NT2/D1 (cell line): ENCODE measurements at regions not wholly inside any gene's neighbourhood (a gene's known extent, or its start where the extent isn't known, plus 50 kb on each side); places are given as distances from the start of the nearest gene placed in this dataset.

ENCODE experiments used
- DNase-seq: peaks from one replicate; pipeline ENCODE4 v3.0.0-alpha.2; 2011; ENCODE audit warnings: low read depth, low spot score
- H3K27me3 ChIP-seq: 2 replicates; pipeline ENCODE4 v1.6.0; 2011; ENCODE audit warnings: mild to moderate bottlenecking; ENCODE audit not compliant: insufficient read length, insufficient read depth
- H3K36me3 ChIP-seq: 2 replicates; pipeline ENCODE4 v1.6.1; 2011; ENCODE audit warnings: mild to moderate bottlenecking, low read length, mixed read lengths; ENCODE audit not compliant: insufficient read depth, insufficient read length
- H3K4me1 ChIP-seq: 2 replicates; pipeline ENCODE4 v1.5.1; 2011; ENCODE audit not compliant: insufficient read depth, insufficient read length
- H3K4me3 ChIP-seq: 2 replicates; pipeline ENCODE4 v1.5.1; 2011; ENCODE audit warnings: low read depth; ENCODE audit not compliant: insufficient read length
- H3K9ac ChIP-seq: 2 replicates; pipeline ENCODE4 v1.6.0; 2011; ENCODE audit warnings: low read depth; ENCODE audit not compliant: insufficient read length
- H3K9me3 ChIP-seq: 2 replicates; pipeline ENCODE4 v1.5.1; 2011; ENCODE audit warnings: mild to moderate bottlenecking, low read length; ENCODE audit not compliant: insufficient read depth
- SUZ12 ChIP-seq: IDR thresholded peaks from 2 replicates; pipeline ENCODE4 v1.6.1; 2011; ENCODE audit not compliant: insufficient read length, insufficient read depth; ENCODE audit errors: extremely low read depth
- YY1 ChIP-seq: IDR thresholded peaks from 2 replicates; pipeline ENCODE4 v1.6.1; 2011; ENCODE audit not compliant: insufficient read length, insufficient read depth
- ZNF274 ChIP-seq: IDR thresholded peaks from 2 replicates; pipeline ENCODE4 v1.6.1; 2011; ENCODE audit warnings: mild to moderate bottlenecking, low read depth, low read length

DNA sequence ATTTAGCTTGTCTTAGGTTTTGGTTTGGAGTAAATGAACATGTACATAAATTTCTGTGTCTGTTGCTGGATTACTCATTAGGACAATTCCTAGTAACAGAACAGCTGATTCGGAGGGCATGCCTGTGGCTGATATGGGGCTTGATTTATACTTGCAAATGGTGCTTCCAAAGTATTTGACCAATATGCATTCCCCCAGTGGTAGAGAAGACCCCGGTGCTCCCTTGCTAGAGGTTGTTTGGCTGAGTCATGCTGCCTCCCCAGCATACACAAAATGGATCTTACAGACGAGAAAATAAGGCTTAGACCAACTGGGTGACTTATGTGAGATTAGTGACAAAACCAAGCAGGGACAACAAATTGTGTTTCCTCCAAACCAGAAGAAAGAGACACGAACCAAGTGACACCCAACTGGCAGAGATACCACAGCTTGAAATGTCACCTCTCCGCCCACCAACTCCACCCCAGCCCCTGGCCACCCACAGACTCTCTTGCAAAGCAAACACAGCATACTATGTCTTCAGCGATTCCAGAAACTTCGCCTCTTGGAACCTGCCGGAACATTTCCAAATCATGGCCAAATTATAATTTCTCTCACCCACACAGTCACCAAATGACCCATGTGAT, 75.9 kb upstream of the ETS2 start:
- Histone ChIP-seq H3K27me3 (no peaks in the 10 kb centered on the region), H3K9me3 (peaks cover 11% of the 10 kb centered on the region)

DNA sequence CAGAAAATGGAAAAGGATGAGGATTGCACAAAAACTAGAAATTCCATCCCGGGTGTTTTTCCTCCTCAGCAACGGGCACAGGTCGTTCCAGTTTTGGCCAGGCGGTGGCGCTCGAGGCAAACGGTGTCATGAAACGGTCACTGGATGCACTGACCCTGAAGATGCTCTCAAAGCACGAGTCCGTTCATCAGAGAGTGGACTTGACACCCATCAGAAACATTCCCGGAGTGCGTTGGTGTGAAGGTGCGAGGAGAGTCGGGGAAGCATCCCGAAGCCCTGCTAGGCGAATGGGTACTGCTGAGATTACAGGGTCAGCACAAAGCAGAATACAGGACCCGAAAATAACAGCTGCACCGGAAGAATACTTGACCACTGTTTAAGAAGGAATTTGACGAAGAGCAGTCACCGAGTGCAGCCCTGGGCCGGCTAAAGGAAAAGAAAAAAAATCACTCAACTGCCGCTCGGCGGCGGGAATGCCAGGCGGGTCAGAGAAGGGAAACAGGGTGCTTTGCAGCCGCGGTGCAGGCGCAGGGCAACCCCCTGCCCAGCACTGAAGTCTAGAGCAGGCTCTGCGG, 71.7 kb upstream of the ETS2 start:
- Histone ChIP-seq H3K9ac (peak overlapping the region; percentile 73), H3K4me1 (peaks cover 7% of the 10 kb centered on the region)

More for the DNA sequence above, 75.9 kb upstream of the ETS2 start:
- peaks cover 7% of the 10 kb centered on the region for H3K4me1 ChIP-seq
- H3K4me3 ChIP-seq: no peak overlapping the region
- no peak for TF ChIP-seq SUZ12
- TF ChIP-seq ZNF274: no peak
- DNase-seq: no peak
- no peaks in the 10 kb centered on the region for H3K36me3 ChIP-seq
- H3K9ac ChIP-seq: no peak overlapping the region

DNA sequence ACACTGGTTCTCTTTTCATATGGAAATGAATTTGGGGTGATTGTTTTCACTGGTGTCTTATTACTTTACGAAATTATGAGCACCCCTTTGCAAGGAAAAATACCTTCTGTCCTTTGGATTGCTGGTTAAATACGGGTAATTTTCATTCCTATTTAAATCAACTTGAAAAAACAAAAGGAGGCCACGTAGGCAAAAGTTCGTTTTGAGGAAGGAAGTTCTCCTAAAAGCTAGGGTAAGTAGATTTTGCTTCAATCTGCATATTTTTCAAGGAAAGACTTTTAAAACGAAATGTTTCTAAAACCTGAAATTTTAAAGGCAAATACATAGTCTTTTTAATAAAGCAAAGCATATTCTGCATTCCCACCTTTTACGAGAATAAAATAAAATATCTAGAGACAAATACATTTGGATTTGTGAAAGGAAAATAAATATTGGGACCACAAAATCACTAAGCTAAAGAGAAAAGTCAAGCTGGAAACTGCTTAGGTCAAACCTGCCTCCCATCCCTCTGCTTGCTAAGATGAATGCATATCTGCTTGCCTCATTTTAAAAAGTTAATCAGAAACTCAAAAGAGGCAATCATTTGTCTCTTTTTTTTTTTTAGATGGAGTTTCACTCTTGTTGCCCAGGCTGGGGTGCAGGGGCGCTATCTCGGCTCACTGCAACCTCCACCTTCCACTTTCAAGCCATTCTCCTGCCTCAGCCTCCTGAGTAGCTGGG, 70.9 kb upstream of the ETS2 start:
- peak overlapping the region; percentile 32 for H3K4me3 ChIP-seq
- H3K9ac ChIP-seq: peak overlapping the region; percentile 73
- DNase-seq: no peak
- H3K9me3 ChIP-seq: no peaks in the 10 kb centered on the region
- no peak for TF ChIP-seq ZNF274
- TF ChIP-seq YY1: no peak
- H3K36me3 ChIP-seq: no peaks in the 10 kb centered on the region
- H3K27me3 ChIP-seq: no peaks in the 10 kb centered on the region
- peaks cover 6% of the 10 kb centered on the region for H3K4me1 ChIP-seq

More for the DNA sequence above, 71.7 kb upstream of the ETS2 start:
- H3K36me3 ChIP-seq: no peaks in the 10 kb centered on the region
- peak; percentile 76 for DNase-seq
- no peaks in the 10 kb centered on the region for H3K9me3 ChIP-seq
- H3K27me3 ChIP-seq: no peaks in the 10 kb centered on the region
- peak overlapping the region; percentile 32 for H3K4me3 ChIP-seq
- TF ChIP-seq YY1 (no peak), SUZ12 (no peak), ZNF274 (no peak)

DNA sequence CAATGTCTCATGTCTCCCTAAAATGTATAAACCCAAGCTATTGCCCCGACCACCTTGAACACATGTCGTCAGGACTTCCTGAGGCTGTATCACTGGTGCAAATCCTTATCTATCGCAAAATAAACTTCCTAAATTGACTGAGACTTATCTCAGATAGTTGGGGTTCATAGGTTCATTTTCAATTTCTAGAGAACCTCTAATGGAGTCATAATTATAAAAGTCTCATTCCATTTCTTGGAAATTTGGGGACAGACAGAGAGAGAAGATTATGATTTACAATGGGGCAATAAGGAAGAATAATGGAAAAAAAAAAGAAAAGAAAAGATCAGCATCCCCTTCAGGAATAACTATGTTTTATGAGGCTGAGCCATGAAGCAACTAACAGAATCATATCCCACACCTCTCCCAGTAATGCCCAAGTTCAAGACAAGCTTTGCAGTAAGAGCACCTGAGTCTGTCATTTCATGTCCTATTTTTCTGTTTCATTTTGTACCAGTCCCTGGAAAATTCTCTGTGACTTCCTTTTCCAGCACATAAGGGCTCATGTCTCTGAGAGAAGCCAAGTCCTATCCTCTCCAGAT, 70.0 kb upstream of the ETS2 start:
- H3K36me3 ChIP-seq: no peaks in the 10 kb centered on the region
- H3K4me1 ChIP-seq: peaks cover 3% of the 10 kb centered on the region
- no peaks in the 10 kb centered on the region for H3K9me3 ChIP-seq
- TF ChIP-seq YY1 (no peak), ZNF274 (no peak), SUZ12 (no peak)
- DNase-seq: no peak
- H3K9ac ChIP-seq: no peak overlapping the region
- no peaks in the 10 kb centered on the region for H3K27me3 ChIP-seq
- H3K4me3 ChIP-seq: no peak overlapping the region

DNA sequence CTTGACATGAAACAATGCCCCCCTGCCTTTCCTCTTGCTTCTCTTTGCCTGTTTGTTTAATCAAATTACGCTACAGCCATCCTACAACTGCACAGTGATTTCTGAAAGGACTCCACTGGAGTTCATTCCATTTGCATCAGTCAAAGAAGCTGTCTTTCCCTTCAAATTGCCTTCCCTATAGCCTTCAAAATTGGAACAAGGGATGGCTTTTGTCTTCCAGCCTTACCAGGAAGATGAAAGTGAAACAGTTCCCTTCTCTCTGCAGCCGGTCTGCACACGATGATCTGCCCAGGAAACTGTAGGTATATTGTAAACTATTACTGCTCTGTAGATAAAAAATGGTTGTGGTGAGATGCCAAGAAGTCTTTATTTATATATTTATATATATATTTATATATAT, 65.6 kb upstream of the ETS2 start:
- Histone ChIP-seq H3K4me1 (no peaks in the 10 kb centered on the region), H3K9me3 (no peaks in the 10 kb centered on the region), H3K4me3 (no peak overlapping the region), H3K36me3 (no peaks in the 10 kb centered on the region), H3K27me3 (no peaks in the 10 kb centered on the region), H3K9ac (no peak overlapping the region)
- no peak for TF ChIP-seq SUZ12
- no peak for TF ChIP-seq ZNF274
- no peak for TF ChIP-seq YY1
- DNase-seq: no peak

DNA sequence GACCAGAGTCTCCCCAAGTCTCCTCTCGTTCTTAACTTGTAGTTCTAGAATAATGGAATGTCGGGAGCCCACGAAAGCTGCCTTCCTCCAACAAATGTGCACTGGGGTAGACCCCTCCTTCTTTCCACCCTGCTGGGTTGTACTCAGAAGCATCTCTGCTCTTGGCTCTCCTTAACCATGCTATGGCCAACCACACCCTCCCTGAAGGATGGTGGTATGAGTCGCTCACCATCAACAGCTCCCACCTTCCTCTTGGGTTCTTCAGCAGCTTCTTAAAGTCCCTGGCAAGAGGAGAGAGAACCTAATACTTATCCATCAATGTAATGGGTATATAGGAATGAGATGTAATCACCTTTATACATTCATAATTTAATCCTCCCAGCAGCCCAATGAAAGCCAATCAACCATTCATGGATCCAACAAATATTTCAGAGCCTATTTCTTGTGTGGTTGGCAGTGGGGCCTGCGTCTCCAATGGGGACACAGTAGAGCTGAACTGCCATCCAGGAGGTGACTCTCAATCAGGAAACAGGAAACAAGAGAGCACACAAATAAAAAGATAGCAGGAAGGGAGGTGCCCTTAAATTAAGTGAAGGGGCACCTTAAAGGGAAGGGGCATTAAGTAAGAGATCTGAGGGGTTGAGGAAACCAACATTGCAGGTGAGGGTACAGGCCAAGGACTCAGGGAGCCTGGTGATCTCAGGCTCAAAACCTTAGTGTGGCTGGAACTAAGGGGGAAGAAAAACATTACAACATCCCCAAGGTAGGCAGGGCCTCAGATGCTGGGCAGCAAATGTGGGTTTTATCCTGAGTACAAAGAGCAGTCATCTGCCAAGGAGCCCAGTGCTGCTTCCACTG, 64.4 kb upstream of the ETS2 start:
- no peak for DNase-seq
- TF ChIP-seq YY1: no peak
- no peak for TF ChIP-seq SUZ12
- no peak for TF ChIP-seq ZNF274
- no peaks in the 10 kb centered on the region for H3K27me3 ChIP-seq
- no peaks in the 10 kb centered on the region for H3K9me3 ChIP-seq
- no peak overlapping the region for H3K4me3 ChIP-seq
- no peak overlapping the region for H3K9ac ChIP-seq
- H3K4me1 ChIP-seq: no peaks in the 10 kb centered on the region
- no peaks in the 10 kb centered on the region for H3K36me3 ChIP-seq

DNA sequence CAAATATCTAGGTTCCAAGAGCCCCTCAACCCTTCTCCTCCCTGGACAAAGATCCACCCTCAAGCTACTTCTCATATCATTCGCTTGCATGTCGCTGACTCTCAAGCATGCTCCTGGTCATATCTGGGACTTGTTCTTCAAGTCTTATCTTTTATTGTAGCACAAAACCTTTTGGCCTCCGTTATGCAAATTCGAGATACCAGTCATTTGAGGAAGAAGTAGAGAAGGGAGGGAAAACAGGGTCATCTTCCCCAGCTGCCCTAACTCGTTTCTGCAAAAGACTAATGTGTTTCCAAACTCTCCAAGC, 63.8 kb upstream of the ETS2 start:
- no peak for DNase-seq
- H3K27me3 ChIP-seq: no peaks in the 10 kb centered on the region
- TF ChIP-seq ZNF274 (no peak), SUZ12 (no peak)

More for the DNA sequence above, 63.8 kb upstream of the ETS2 start:
- peaks cover 5% of the 10 kb centered on the region; the same call in 1 of the 2 replicates for H3K9me3 ChIP-seq
- H3K4me3 ChIP-seq: no peak overlapping the region
- no peaks in the 10 kb centered on the region for H3K4me1 ChIP-seq
- H3K9ac ChIP-seq: no peak overlapping the region
- H3K36me3 ChIP-seq: no peaks in the 10 kb centered on the region
